Tongue (tissue), 1 donor: ENCODE measurements at regions not wholly inside any gene's neighbourhood (a gene's known extent, or its start where the extent isn't known, plus 50 kb on each side); places are given as distances from the start of the nearest gene placed in this dataset.
"Not testable (repeated sequence)": the region's sequence is repeated elsewhere in the genome, so short reads cannot be mapped to it uniquely, and the experiment has no call there.

Source experiments
- DNase-seq: peaks from one replicate; pipeline ENCODE4 v3.0.0-alpha.2; 2015

GRCh38 chr12:119931402-119931801, 54.3 kb upstream of the CIT start:
- DNase-seq = no peak

DNA sequence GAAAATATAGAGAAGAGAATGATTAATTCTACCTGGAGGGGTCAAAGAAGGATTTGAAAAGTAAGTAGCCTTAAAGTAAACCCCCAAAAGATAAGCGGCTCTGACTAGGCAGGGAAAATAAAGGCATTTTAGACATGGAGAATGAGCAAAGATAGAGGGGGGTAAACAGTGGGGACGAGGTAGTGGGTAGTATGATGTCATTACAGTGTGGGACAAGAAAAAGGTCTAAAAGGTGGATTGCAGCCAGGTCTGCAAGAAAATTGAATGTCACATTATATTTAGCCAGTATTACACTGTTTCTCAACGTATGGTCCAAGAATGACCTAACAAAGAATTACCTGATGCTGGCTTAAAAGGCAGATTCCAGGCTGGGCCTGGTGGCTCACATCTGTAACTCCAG, 55.8 kb upstream of the CIT start:
- DNase-seq = no peak

DNA sequence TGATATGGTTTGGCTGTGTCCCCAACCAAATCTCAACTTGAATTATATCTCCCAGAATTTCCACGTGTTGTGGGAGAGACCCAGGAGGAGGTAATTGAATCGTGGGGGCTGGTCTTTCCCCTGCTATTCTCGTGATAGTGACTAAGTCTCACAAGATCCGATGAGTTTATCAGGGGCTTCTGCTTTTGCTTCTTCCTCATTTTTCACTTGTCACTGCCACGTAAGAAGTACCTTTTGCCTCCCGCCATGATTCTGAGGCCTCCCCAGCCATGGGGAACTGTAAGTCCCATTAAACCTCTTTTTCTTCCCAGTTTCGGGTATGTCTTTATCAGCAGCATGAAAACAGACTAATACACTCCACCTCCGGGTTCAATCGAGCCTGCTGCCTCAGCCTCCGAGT, 54.3 kb upstream of the BICDL1 start:
- not testable (repeated sequence) for DNase-seq

DNA sequence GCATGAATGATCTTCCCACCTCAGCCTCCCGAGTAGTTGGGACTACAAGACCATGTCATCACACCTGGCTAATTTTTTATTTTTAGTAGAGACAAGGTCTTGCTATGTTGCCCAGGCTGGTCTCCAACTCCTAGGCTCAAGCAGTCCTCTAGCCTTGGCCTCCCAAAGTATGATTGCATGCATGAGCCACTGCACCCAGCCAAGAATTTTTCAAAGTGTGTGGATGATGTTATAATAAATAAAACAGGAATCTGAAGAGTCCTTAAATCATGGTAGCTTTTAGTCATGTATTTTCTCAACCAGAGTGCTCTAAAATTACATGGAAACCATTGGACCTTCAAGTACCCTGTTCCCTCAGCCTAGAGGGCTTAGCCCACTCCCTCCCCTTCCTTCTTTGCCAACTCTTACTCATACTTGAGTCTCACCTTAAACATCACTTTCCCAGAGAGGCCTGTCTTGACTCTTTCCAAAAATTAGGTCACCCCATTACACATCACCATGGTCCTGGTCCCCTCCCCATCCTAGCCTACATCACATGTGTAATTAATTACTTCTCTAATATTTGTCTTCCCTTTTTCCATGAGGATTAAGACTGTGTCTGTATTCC, 52.2 kb upstream of the BICDL1 start:
- DNase-seq = peak; percentile 8

DNA sequence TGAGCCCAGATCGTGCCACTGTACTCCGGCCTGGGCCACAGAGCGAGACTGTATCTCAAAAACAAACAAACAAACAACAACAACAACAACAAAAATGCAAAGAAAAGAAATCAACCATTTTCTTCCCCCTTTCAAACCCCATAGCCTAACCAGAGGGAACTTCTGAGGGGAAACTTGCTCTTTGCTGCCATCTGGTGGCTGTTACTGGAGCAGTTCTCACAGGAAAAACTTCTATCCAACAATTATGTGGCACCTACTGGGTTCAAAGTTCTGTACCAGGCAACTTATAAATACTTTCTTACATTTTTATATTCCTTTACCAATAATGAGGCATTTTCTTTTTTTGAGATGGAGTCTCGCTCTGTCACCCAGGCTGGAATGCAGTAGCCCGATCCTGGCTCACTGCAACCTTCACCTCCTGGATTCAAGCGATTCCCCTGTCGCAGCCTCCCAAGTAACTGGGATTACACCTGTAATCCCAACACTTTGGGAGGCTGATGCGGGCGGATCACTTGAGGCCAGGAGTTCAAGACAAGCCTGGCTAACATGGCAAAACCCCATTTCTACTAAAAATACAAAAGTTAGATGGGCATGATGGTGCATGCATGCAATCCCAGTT, 50.9 kb upstream of the BICDL1 start:
- DNase-seq = peak; percentile 82
